ENCODE measurements at regions not wholly inside any gene's neighbourhood (a gene's known extent, or its start where the extent isn't known, plus 50 kb on each side); places are given as distances from the start of the nearest gene placed in this dataset.

- H3K36me3 ChIP-seq: no peaks in the 10 kb centered on the region
- ATAC-seq: no peak
- H3K27ac ChIP-seq: no peak overlapping the region
- intact Hi-C loops (cut with DNase I): no loop called here
- no peak for DNase-seq
- H3K27me3 ChIP-seq: no peaks in the 10 kb centered on the region
- H3K9me3 ChIP-seq: no peaks in the 10 kb centered on the region
- no peak for TF ChIP-seq CTCF (IDR thresholded peaks at IDR 0.05)
- H3K4me3 ChIP-seq: no peak overlapping the region
- no peaks in the 10 kb centered on the region for H3K4me1 ChIP-seq
These were observed 213.5 kb upstream of the SULF2 start for GRCh38 chr20:47998736-47999135.

DNA sequence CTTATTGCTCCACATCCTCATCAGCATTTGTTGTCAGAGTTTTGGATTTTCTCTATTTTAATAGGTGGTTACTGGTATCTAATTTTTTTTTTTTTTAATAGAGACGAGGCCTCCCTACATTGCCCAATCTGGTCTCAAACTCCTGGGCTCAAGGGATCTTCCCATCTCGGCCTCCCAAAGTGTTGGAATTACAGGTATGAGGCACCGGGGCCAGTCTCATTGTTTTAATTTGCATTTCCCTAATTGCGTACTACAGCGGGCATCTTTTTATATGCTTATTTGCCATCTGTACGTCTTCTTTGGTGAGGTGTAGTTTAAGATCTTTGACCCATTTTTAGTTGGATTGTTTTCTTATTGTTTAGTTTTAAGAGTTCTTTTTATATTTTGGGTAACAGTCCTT is 210.4 kb upstream of the SULF2 start:
- DNase-seq: no peak
- no peaks in the 10 kb centered on the region for H3K4me1 ChIP-seq
- H3K9me3 ChIP-seq: peaks cover 0 to 4% of the 10 kb centered on the region in 2 donors
- H3K27me3 ChIP-seq: no peaks in the 10 kb centered on the region
- no peak for TF ChIP-seq CTCF (IDR thresholded peaks at IDR 0.05)
- no peaks in the 10 kb centered on the region for H3K36me3 ChIP-seq
- no peak overlapping the region for H3K4me3 ChIP-seq
- no peak overlapping the region for H3K27ac ChIP-seq
- intact Hi-C loops (cut with DNase I): no loop called here
- ATAC-seq: no peak

DNA sequence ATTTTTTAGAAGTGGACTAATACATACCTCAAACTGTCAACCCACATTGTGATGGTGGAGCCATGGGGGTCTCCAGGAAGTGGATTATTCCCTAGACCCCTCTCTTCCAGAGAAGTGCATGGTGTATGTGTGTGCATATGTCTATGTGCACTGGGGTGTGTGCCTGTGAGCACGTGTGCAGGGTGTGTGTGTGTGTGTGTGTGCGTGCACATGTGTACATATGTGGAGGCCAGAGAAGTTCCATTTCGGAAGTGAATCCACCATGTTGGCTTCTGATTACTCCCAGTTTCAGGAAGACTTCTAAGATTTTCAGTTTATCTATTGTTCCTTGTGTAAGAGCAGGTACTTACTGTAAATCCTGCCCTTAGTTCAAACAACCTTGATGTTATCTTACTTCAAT is 208.5 kb upstream of the SULF2 start:
- intact Hi-C loops (cut with DNase I): no loop called here
- no peak for DNase-seq
- Histone ChIP-seq H3K4me1 (no peaks in the 10 kb centered on the region), H3K4me3 (no peak overlapping the region), H3K36me3 (no peaks in the 10 kb centered on the region), H3K27ac (no peak overlapping the region), H3K27me3 (no peaks in the 10 kb centered on the region), H3K9me3 (peaks cover 0 to 4% of the 10 kb centered on the region in 2 donors)
- TF ChIP-seq CTCF (IDR thresholded peaks at IDR 0.05): no peak
- ATAC-seq: no peak

- H3K4me3 ChIP-seq: no peak overlapping the region
- TF ChIP-seq CTCF (IDR thresholded peaks at IDR 0.05): no peak
- no peaks in the 10 kb centered on the region for H3K36me3 ChIP-seq
- H3K27me3 ChIP-seq: no peaks in the 10 kb centered on the region
- H3K27ac ChIP-seq: no peak overlapping the region
- intact Hi-C loops (cut with DNase I): no loop called here
- H3K4me1 ChIP-seq: no peaks in the 10 kb centered on the region
- no peak for ATAC-seq
- DNase-seq: no peak
- H3K9me3 ChIP-seq: peaks cover 0 to 4% of the 10 kb centered on the region in 2 donors
These were observed 207.9 kb upstream of the SULF2 start for GRCh38 chr20:47993035-47993755.

DNA sequence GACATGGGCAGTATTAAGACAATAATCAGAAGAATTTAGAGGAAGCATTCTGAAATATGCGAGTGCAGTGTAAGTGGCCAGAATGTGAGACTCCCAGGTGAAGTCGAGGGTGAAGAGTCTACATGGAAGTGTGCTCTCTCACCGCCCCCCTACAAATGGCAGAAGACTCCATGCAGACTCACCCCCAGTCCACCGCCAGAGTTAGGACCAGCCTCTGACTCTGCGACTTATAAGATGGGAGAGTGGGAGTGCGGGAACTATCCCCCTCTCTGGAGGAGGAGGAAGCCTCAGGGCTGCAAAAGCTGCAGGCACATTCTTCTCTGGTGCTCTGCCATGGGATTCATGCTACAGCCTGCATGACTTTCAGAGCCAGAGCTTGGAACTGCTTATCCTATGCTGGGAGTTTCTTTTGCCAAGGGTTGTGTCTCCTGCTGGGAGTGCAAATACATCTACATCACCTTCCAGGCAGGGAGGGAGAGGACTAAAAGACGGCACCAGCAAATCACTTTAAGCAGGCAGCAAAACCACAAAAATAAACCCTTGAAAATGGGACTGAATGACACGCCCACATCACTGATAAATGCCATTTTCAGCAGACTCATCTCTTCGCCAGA is 206.7 kb upstream of the SULF2 start:
- H3K27me3 ChIP-seq: no peaks in the 10 kb centered on the region
- ATAC-seq: no peak
- no peak for DNase-seq
- intact Hi-C loops (cut with DNase I): no loop called here
- H3K4me3 ChIP-seq: no peak overlapping the region
- no peak for TF ChIP-seq CTCF (IDR thresholded peaks at IDR 0.05)
- no peaks in the 10 kb centered on the region for H3K36me3 ChIP-seq
- H3K9me3 ChIP-seq: peaks cover 0 to 4% of the 10 kb centered on the region in 2 donors
- no peaks in the 10 kb centered on the region for H3K4me1 ChIP-seq
- no peak overlapping the region for H3K27ac ChIP-seq
